ENCODE measurements at regions not wholly inside any gene's neighbourhood (a gene's known extent, or its start where the extent isn't known, plus 50 kb on each side); places are given as distances from the start of the nearest gene placed in this dataset.
"Not testable (repeated sequence)": the region's sequence is repeated elsewhere in the genome, so short reads cannot be mapped to it uniquely, and the experiment has no call there.

GRCh38 chr5:91288118-91288916 lies 94.8 kb downstream of the ARRDC3 start:
- FAIRE-seq (no peak), DNase-seq (ENCODE audit: low spot score in 2 of 2) (no peak)

GRCh38 chr5:91285062-91285461 lies 98.1 kb downstream of the ARRDC3 start:
- not testable (repeated sequence) for FAIRE-seq; DNase-seq (ENCODE audit: low spot score in 2 of 2)

GRCh38 chr5:91283899-91284298 lies 99.2 kb downstream of the ARRDC3 start:
- FAIRE-seq (no peak), DNase-seq (ENCODE audit: low spot score in 2 of 2) (no peak)

GRCh38 chr5:91283326-91283725 lies 99.8 kb downstream of the ARRDC3 start:
- DNase-seq (ENCODE audit: low spot score in 2 of 2) (no peak), FAIRE-seq (no peak)

DNA sequence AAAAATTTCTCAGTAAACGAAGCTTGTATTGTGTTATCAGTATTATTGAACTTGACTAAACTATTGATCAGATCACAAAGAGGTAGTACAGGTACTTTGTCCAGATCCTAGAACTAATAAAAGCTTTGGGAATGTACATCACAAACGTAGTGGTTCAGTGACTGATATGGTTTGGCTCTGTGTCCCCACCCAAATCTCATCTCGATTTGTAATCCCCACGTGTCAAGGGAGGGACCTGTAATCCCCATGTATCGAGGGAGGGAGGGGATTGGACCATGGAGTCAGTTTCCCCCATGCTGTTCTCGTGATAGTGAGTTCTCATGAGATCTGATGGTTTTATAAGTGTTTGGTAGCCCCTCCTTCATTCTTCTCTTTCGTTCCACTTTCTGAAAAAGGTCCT lies 100.9 kb downstream of the ARRDC3 start:
- FAIRE-seq (no peak), DNase-seq (ENCODE audit: low spot score in 2 of 2) (no peak)

- FAIRE-seq (no peak), DNase-seq (ENCODE audit: low spot score in 2 of 2) (peak in 1 of 2 donors; percentile 19)
Measured at GRCh38 chr5:91281401-91281800, 101.7 kb downstream of the ARRDC3 start.

- no peak for FAIRE-seq
- DNase-seq (ENCODE audit: low spot score in 2 of 2) = peak; percentile 80 to 87
Measured at GRCh38 chr5:91280362-91281269, 102.5 kb downstream of the ARRDC3 start.

- DNase-seq (ENCODE audit: low spot score in 2 of 2) (no peak), FAIRE-seq (no peak)
Measured at GRCh38 chr5:91277840-91278239, 105.3 kb downstream of the ARRDC3 start.

GRCh38 chr5:91277093-91277626 lies 106.0 kb downstream of the ARRDC3 start:
- DNase-seq (ENCODE audit: low spot score in 2 of 2) = no peak
- no peak for FAIRE-seq

- FAIRE-seq (no peak), DNase-seq (ENCODE audit: low spot score in 2 of 2) (no peak)
Measured at GRCh38 chr5:91272858-91273257, 110.3 kb downstream of the ARRDC3 start.

- no peak for FAIRE-seq
Measured at GRCh38 chr5:91271999-91272398, 111.1 kb downstream of the ARRDC3 start.

GRCh38 chr5:91269198-91269597 lies 113.9 kb downstream of the ARRDC3 start:
- DNase-seq (ENCODE audit: low spot score in 2 of 2) (no peak), FAIRE-seq (no peak)

More at GRCh38 chr5:91271999-91272398, 111.1 kb downstream of the ARRDC3 start:
- DNase-seq (ENCODE audit: low spot score in 2 of 2) = no peak

- peak in 1 of 2 donors; percentile 44 for DNase-seq (ENCODE audit: low spot score in 2 of 2)
- peak; percentile 15 for FAIRE-seq
Measured at GRCh38 chr5:91266184-91266705, 116.9 kb downstream of the ARRDC3 start.

DNA sequence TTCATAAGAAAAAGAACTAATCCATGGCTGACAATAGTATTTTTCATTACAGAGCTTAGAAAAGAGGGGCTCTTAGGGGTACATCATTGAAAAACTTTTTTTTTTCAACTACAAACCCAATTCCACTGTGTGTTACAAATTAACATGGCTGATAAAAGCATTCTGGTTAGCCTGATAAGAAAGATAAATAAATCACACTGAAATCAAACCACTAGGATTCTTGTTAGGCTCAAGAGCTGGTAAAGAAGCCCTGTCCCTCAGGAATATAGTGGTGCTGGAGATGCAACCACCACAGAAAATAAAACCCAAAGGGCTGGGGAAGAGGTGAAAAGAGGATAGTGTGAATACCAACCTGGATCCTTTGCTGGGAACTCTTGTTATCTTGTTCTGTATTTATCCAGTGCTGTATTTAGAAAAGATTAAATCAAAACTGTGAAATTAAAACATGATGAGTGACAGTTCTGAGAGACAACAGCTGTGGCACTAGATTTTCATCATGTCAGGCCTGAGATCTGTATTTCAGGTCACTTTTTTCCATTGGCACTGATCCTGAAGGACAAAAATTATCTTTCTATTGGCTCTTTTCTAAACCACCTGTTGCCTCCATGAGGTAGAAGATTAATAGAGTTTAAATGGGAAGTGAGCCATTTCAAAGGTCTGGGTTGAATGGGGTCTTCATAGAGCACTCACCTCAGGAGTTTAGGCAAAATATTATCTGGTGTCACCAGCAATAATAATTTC lies 118.6 kb downstream of the ARRDC3 start:
- FAIRE-seq = no peak
- no peak for DNase-seq (ENCODE audit: low spot score in 2 of 2)

GRCh38 chr5:91263898-91264297 lies 119.2 kb downstream of the ARRDC3 start:
- no peak for FAIRE-seq

DNA sequence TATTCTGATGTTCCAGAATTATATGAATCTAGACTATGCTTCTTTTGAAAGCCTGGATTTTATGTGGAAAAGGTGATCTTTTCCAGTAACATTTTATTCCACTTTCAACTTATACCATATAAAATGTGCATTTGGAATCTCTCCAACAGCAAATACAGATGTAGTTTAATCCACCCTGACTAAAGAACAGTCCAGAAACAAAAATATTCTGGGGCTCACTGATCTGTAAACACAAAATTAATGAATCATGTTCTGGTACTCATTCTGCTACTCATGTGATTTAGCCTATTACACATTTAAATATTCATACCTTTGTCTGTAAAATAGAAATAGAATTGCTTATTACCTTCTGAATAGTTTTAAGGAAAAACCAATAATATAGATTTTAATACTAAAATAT lies 125.8 kb downstream of the ARRDC3 start:
- FAIRE-seq (no peak), DNase-seq (ENCODE audit: low spot score in 2 of 2) (no peak)

More at GRCh38 chr5:91263898-91264297, 119.2 kb downstream of the ARRDC3 start:
- no peak for DNase-seq (ENCODE audit: low spot score in 2 of 2)

DNA sequence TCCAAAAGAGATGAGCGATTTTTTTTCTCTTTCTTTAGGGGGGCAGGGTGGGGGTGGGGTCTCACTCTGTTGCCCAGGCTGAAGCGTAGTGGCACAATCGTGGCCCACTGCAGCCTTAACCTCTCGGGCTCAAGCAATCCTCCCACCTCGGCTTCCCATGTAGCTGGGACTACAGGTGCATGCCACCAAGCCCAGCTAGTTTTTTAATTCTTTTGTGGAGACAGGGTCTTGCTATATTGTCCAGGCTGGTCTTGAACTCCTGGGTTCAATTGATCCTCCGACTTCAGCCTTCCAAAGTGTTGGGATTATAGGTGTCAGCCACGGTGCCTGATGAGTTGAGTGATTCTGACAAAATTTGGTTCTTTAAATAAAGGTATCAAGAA lies 127.0 kb downstream of the ARRDC3 start:
- DNase-seq (ENCODE audit: low spot score in 2 of 2) (no peak), FAIRE-seq (no peak)

DNA sequence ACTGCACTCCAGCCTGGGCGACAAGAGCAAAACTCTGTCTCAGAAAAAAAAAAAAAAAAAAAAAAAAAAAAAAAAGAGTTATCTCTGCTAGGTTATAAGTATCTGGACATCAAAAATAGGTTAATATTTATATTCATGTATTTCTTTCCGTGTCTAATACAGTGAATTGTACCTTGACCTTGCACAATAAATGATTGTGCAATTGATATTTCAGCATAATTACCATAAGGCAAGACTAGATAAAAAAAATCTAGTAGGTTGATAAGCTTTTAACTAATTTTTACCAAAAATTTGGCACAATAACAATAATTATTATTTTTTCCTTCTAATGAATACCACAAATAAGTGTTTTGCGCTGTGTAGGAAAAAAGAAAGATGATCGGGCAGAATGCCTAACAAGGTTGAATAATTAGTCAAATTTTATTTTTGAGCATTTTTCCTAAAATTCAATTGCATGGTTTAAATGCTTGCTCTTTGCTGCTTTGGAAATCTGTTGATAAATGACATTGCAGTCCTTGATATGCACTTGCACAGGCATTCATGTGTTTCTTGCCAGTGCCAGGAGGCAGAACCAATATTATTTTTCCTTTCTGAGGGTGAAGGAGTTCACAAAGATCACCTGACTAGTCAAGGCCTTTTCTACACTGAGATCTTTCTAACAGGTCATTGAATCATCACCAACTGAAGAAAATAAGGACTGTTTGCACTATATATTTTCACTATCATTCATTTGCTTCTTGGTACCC lies 127.5 kb downstream of the ARRDC3 start:
- no peak for FAIRE-seq
- DNase-seq (ENCODE audit: low spot score in 2 of 2) = no peak

DNA sequence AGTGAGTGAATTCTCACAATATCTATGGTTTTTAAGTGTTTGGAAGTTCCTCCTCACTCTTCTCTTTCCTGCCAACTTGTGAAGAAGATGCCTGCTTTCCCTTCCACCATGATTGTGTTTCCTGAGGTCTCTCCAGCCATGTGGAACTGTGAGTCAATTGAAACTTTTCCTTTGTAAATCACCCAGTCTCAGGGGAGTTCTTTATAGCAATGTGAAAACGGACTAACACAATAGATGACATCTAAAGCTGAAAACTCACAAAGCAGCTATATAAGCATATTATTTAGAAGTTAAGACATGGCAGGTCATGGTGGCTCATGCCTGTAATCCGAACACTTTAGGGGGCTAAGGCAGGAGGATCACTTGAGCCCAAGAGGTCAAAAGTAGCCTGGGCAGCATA lies 130.2 kb downstream of the ARRDC3 start:
- FAIRE-seq = no peak

More for the DNA sequence above, 130.2 kb downstream of the ARRDC3 start:
- DNase-seq (ENCODE audit: low spot score in 2 of 2) = no peak
